Endothelial cell of umbilical vein (primary cell): ENCODE measurements at regions not wholly inside any gene's neighbourhood (a gene's known extent, or its start where the extent isn't known, plus 50 kb on each side); places are given as distances from the start of the nearest gene placed in this dataset.

Experiments
- BruUV-seq: library from RNA; stranded (reverse); fragments of 400-500 nt; replicated peaks from 2 replicates; lab custom pipeline; 2021; lab: Mats Ljungman, UMichigan
- CTCF ChIA-PET: fragments of 300-600, 350-600 bp; sonication (Branson Sonifier 250); formaldehyde crosslinking; loops from one replicate; lab custom pipeline; 2021; ENCODE audit warnings: antibody characterized with exemption, inconsistent platforms; lab: Charles Lee
- POLR2A ChIA-PET: fragments of 300-600, 350-600 bp; sonication (Branson Sonifier 250); formaldehyde crosslinking; loops from one replicate; lab custom pipeline; 2021; ENCODE audit warnings: antibody characterized with exemption, inconsistent platforms; lab: Charles Lee
- DNase-seq: peaks from one replicate; pipeline ENCODE4 v3.0.0-alpha.2; 2011; ENCODE audit warnings: low read depth, low spot score
- FAIRE-seq: peaks from 2 replicates; lab custom pipeline; 2011; peaks lifted over from hg19 to GRCh38; lab: Jason Lieb, UNC
- H2AFZ ChIP-seq: 2 replicates; pipeline ENCODE4 v1.6.0; 2012; ENCODE audit warnings: low read depth, low read length, control low read depth, inconsistent platforms
- H3K27ac ChIP-seq: 2 replicates; pipeline ENCODE4 v1.5.1; 2011; ENCODE audit warnings: low read depth, mild to moderate bottlenecking, control low read depth, low read length, moderate library complexity; ENCODE audit not compliant: insufficient read depth
- H3K27me3 ChIP-seq, 2 experiments: 2 replicates each; pipeline versions ENCODE4 v1.6.0 to v1.6.1; 2011; ENCODE audit warnings: low read length in 2 of 2, mixed read lengths in 1 of 2; ENCODE audit not compliant: control insufficient read depth in 2 of 2, insufficient read depth in 2 of 2
- H3K36me3 ChIP-seq, 2 experiments: 2 replicates in 1 of 2; 3 replicates in 1 of 2; pipeline ENCODE4 v1.5.1; 2011; ENCODE audit warnings: low read length in 2 of 2, mild to moderate bottlenecking in 1 of 2, moderate library complexity in 1 of 2; ENCODE audit not compliant: control insufficient read depth in 2 of 2, insufficient read depth in 2 of 2; ENCODE audit errors: extremely low read depth in 1 of 2
- H3K4me1 ChIP-seq: 3 replicates; pipeline ENCODE4 v1.5.1; 2011; ENCODE audit warnings: mild to moderate bottlenecking, low read length; ENCODE audit not compliant: control insufficient read depth, insufficient read depth; ENCODE audit errors: extremely low read depth
- H3K4me2 ChIP-seq: 2 replicates; pipeline ENCODE4 v1.6.1; 2011; ENCODE audit warnings: low read length, control low read depth, mixed read lengths; ENCODE audit not compliant: insufficient read depth
- H3K4me3 ChIP-seq, 3 experiments: fragments of 200-600 bp in 1 of 3; sonication (generic), shearing (Covaris generic) in 1 of 3; replicated peaks in 1 of 3; 2 replicates each; pipeline ENCODE4 v1.5.1; 2011 to 2016; ENCODE audit warnings: control low read depth in 3 of 3, low read length in 3 of 3, mild to moderate bottlenecking in 2 of 3, inconsistent platforms in 1 of 3, low read depth in 1 of 3, moderate library complexity in 1 of 3; ENCODE audit not compliant: insufficient read depth in 1 of 3
- H3K79me2 ChIP-seq: 2 replicates; pipeline ENCODE4 v1.6.0; 2012; ENCODE audit warnings: low read length, inconsistent platforms; ENCODE audit not compliant: control insufficient read depth, insufficient read depth
- H3K9ac ChIP-seq: replicated peaks from 2 replicates; pipeline ENCODE3; 2011; ENCODE audit warnings: low read length, control low read depth; ENCODE audit not compliant: insufficient read depth; ENCODE audit errors: extremely low read depth
- H3K9me1 ChIP-seq: replicated peaks from 3 replicates; pipeline ENCODE4 v1.6.0; 2011; ENCODE audit warnings: mild to moderate bottlenecking, low read length; ENCODE audit not compliant: control insufficient read depth, insufficient read depth; ENCODE audit errors: extremely low read depth
- H3K9me3 ChIP-seq: replicated peaks from 2 replicates; pipeline ENCODE4 v1.5.1; 2012; ENCODE audit warnings: low read length, inconsistent platforms; ENCODE audit not compliant: control insufficient read depth, insufficient read depth
- H4K20me1 ChIP-seq: replicated peaks from 2 replicates; pipeline ENCODE3; 2011; ENCODE audit warnings: mild to moderate bottlenecking, low read length; ENCODE audit not compliant: control insufficient read depth, insufficient read depth; ENCODE audit errors: extremely low read depth
- EZH2 ChIP-seq: IDR thresholded peaks from 2 replicates; pipeline ENCODE4 v1.6.1; 2012; ENCODE audit warnings: borderline replicate concordance, low read depth, mild to moderate bottlenecking, moderate library complexity, low read length, inconsistent platforms; ENCODE audit not compliant: severe bottlenecking
- GATA2 ChIP-seq: IDR thresholded peaks from 2 replicates; pipeline ENCODE4 v1.7.0; 2011; ENCODE audit warnings: low read depth, mild to moderate bottlenecking, moderate library complexity, mixed read lengths, low read length; ENCODE audit not compliant: insufficient read length, insufficient read depth
- JUN ChIP-seq: IDR thresholded peaks from 2 replicates; pipeline ENCODE4 v1.6.1; 2011; ENCODE audit warnings: borderline replicate concordance, low read depth; ENCODE audit not compliant: insufficient read length, insufficient read depth
- dilution Hi-C: fragments of 300-500 bp; cut with MboI; formaldehyde crosslinking; loops from one replicate; pipeline ENCODE4 v1.15.0; 2019; ENCODE audit warnings: low sequenced_read_pairs; ENCODE audit not compliant: extremely low pct_ligation_motif_present
- intact Hi-C: fragments of 100-400 bp; cut with micrococcal nuclease; formaldehyde crosslinking; loops from one replicate; pipeline ENCODE4 v1.10.0; 2022
- TF ChIP-seq, protein P1 (sequence below), 2 donors: IDR thresholded peaks; 1 replicate in 1 of 2; 2 replicates in 1 of 2; pipeline ENCODE4 v1.5.1; 2011; ENCODE audit warnings: low read length in 2 of 2, mild to moderate bottlenecking in 2 of 2, moderate library complexity in 2 of 2, control low read depth in 1 of 2, inconsistent platforms in 1 of 2, low read depth in 1 of 2; ENCODE audit not compliant: insufficient read depth in 1 of 2; ENCODE audit errors: extremely low read depth in 1 of 2

DNA sequence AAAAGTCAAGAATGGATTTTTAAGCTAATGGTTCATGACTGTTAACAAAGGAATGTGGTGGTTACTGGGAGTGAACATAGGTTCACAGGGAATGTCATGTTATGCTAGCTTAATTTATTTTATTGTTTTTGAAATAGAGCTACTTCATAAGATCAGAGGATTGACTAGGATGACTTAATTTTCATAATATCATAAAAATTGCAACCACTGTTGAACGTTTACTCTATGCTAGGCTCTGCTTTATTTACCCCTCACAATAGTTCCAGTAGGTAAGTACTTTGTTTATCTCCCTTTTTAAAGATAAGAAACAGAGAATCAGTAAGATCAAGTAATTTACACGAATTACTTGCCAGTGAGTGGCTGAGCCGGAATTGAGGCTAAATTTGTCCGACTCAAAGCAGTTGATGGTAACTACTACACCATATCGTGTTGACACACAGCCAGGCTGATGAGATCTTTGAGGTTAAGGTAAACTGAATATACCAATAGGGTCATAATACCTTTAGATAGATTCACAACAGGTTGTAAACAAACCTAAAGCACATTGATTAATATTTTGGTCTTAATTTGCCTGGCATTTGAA, 194.6 kb upstream of the CITED2 start:
- intact Hi-C loops (loop anchor here (1.0 to 10.0 kb wide), 4 partner anchors 30 to 1996 kb away; partner anchors contain the start of gene CITED2), dilution Hi-C loops (no loop called here)
- Histone ChIP-seq H3K4me2 (peak overlapping the region; percentile 87), H3K36me3 (no peaks in the 10 kb centered on the region), H3K4me3 (peak overlapping the region in 1 of 3 experiments; percentile 22), H3K9me3 (no peaks in the 10 kb centered on the region), H3K9ac (peak overlapping the region; percentile 50), H3K9me1 (no peaks in the 10 kb centered on the region), H3K27me3 (no peaks in the 10 kb centered on the region), H3K27ac (peak overlapping the region; percentile 81), H3K4me1 (peaks cover 24% of the 10 kb centered on the region), H2AFZ (peak overlapping the region; percentile 43), H3K79me2 (no peaks in the 10 kb centered on the region), H4K20me1 (no peaks in the 10 kb centered on the region)
- DNase-seq (peak; percentile 80), FAIRE-seq (peak; percentile 78)
- ChIA-PET POLR2A (interaction anchor here (0.6 to 1.6 kb wide), 3 partner anchors 19 to 195 kb away, joined by 3 to 18 read pairs (median 6); partner anchors contain the start of gene CITED2), CTCF (interaction anchor here (0.7 to 1.8 kb wide), 7 partner anchors 9 to 200 kb away, joined by 3 to 8 read pairs (median 3); partner anchors contain the start of gene CITED2)
- BruUV-seq, result TSS peak; percentile 84
- TF ChIP-seq, protein P1, sequence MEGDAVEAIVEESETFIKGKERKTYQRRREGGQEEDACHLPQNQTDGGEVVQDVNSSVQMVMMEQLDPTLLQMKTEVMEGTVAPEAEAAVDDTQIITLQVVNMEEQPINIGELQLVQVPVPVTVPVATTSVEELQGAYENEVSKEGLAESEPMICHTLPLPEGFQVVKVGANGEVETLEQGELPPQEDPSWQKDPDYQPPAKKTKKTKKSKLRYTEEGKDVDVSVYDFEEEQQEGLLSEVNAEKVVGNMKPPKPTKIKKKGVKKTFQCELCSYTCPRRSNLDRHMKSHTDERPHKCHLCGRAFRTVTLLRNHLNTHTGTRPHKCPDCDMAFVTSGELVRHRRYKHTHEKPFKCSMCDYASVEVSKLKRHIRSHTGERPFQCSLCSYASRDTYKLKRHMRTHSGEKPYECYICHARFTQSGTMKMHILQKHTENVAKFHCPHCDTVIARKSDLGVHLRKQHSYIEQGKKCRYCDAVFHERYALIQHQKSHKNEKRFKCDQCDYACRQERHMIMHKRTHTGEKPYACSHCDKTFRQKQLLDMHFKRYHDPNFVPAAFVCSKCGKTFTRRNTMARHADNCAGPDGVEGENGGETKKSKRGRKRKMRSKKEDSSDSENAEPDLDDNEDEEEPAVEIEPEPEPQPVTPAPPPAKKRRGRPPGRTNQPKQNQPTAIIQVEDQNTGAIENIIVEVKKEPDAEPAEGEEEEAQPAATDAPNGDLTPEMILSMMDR (IDR thresholded peaks at IDR 0.05; ENCODE audit: extremely low read depth in 1 of 2, insufficient read depth in 1 of 2, low read depth in 1 of 2, low read length in 2 of 2), result no peak
- TF ChIP-seq GATA2 (peak; percentile 26), JUN (peak; percentile 53), EZH2 (no peak)
